Activated CD4-positive, alpha-beta T cell treated with anti-CD3 and anti-CD28 coated beads for 24 hours (primary cell): ENCODE measurements at regions not wholly inside any gene's neighbourhood (a gene's known extent, or its start where the extent isn't known, plus 50 kb on each side); places are given as distances from the start of the nearest gene placed in this dataset.
"Not testable (repeated sequence)": the region's sequence is repeated elsewhere in the genome, so short reads cannot be mapped to it uniquely, and the experiment has no call there.

Source experiments
- DNase-seq, 2 donors: peaks; one replicate each; pipeline ENCODE4 v3.0.0-alpha.2; 2020; ENCODE audit warnings: low read depth in 2 of 2

GRCh38 chr6:43886067-43886461, 116.1 kb downstream of the VEGFA start:
- no peak for DNase-seq

GRCh38 chr6:43885399-43886066, 115.5 kb downstream of the VEGFA start:
- no peak for DNase-seq

GRCh38 chr6:43884652-43885022, 114.6 kb downstream of the VEGFA start:
- no peak for DNase-seq

- DNase-seq, result no peak
These were observed 114.0 kb downstream of the VEGFA start for GRCh38 chr6:43883847-43884651.

- DNase-seq, result not testable (repeated sequence)
These were observed 112.9 kb downstream of the VEGFA start for GRCh38 chr6:43882690-43883448.

GRCh38 chr6:43880236-43881137, 110.5 kb downstream of the VEGFA start:
- no peak for DNase-seq

GRCh38 chr6:43879722-43880121, 109.7 kb downstream of the VEGFA start:
- no peak for DNase-seq

- no peak for DNase-seq
These were observed 108.9 kb downstream of the VEGFA start for GRCh38 chr6:43878823-43879495.

GRCh38 chr6:43878127-43878634, 108.2 kb downstream of the VEGFA start:
- no peak for DNase-seq

- DNase-seq, result no peak
These were observed 107.6 kb downstream of the VEGFA start for GRCh38 chr6:43877463-43878126.

- no peak for DNase-seq
These were observed 107.0 kb downstream of the VEGFA start for GRCh38 chr6:43877036-43877435.

GRCh38 chr6:43876602-43877001, 106.6 kb downstream of the VEGFA start:
- DNase-seq, result no peak

- no peak for DNase-seq
These were observed 106.0 kb downstream of the VEGFA start for GRCh38 chr6:43875849-43876572.

GRCh38 chr6:43874814-43875590, 105.0 kb downstream of the VEGFA start:
- no peak for DNase-seq

- no peak for DNase-seq
These were observed 104.0 kb downstream of the VEGFA start for GRCh38 chr6:43873806-43874714.

GRCh38 chr6:43871933-43872332, 101.9 kb downstream of the VEGFA start:
- DNase-seq, result no peak

- DNase-seq, result no peak
These were observed 101.3 kb downstream of the VEGFA start for GRCh38 chr6:43871284-43871683.

GRCh38 chr6:43870660-43871061, 100.7 kb downstream of the VEGFA start:
- DNase-seq, result no peak
